WTC11 (cell line): ENCODE measurements at regions not wholly inside any gene's neighbourhood (a gene's known extent, or its start where the extent isn't known, plus 50 kb on each side); places are given as distances from the start of the nearest gene placed in this dataset.

ENCODE experiments used
- ATAC-seq: fragments of 200-7000 bp; cut with Tn5 transposase; 2 replicates; pipeline ENCODE4 v1.10.0; 2021; ENCODE audit warnings: mild to moderate bottlenecking, moderate library complexity
- CTCF ChIA-PET: fragments of 300-600 bp; sonication (Branson Sonifier 250); formaldehyde crosslinking; loops from one replicate; lab custom pipeline; 2021; ENCODE audit warnings: antibody characterized with exemption; lab: Charles Lee
- POLR2A ChIA-PET: fragments of 350-600 bp; sonication (Branson Sonifier 250); formaldehyde crosslinking; loops from one replicate; lab custom pipeline; 2021; ENCODE audit warnings: antibody characterized with exemption; lab: Charles Lee
- DNase-seq: peaks from one replicate; pipeline ENCODE4 v3.0.0; 2021; ENCODE audit warnings: low spot score
- H3K27ac Mint-ChIP-seq: 2 replicates; pipeline ENCODE4 v1.8.0; 2021; ENCODE audit warnings: mixed read lengths
- H3K27me3 Mint-ChIP-seq: 2 replicates; pipeline ENCODE4 v1.8.0; 2021; ENCODE audit warnings: low read depth, mild to moderate bottlenecking, moderate library complexity, mixed read lengths
- H3K36me3 Mint-ChIP-seq: 2 replicates; pipeline ENCODE4 v1.8.0; 2021; ENCODE audit warnings: mixed read lengths
- H3K4me1 Mint-ChIP-seq: 2 replicates; pipeline ENCODE4 v1.8.0; 2022; ENCODE audit warnings: mixed read lengths
- H3K4me3 Mint-ChIP-seq: 2 replicates; pipeline ENCODE4 v1.8.0; 2021; ENCODE audit warnings: mild to moderate bottlenecking, moderate library complexity, mixed read lengths
- H3K9me3 Mint-ChIP-seq: 2 replicates; pipeline ENCODE4 v1.8.0; 2021; ENCODE audit warnings: mixed read lengths
- AFF4 ChIP-seq: sonication (generic); formaldehyde crosslinking; IDR thresholded peaks from 2 replicates; pipeline ENCODE4 v1.8.1; 2023; ENCODE audit warnings: mild to moderate bottlenecking, missing genetic modification reagents, borderline replicate concordance
- CBFB ChIP-seq: sonication (generic); formaldehyde crosslinking; IDR thresholded peaks from 2 replicates; pipeline ENCODE4 v1.8.1; 2022; ENCODE audit warnings: mild to moderate bottlenecking, low read depth, missing genetic modification reagents
- CREB1 ChIP-seq: sonication (generic); formaldehyde crosslinking; IDR thresholded peaks from 2 replicates; pipeline ENCODE4 v1.8.0; 2023; ENCODE audit warnings: mild to moderate bottlenecking, missing genetic modification reagents
- EMX1 ChIP-seq: fragments of 250-450 bp; sonication (Bioruptor Pico); IDR thresholded peaks from 2 replicates; pipeline ENCODE4 v1.8.0; 2021; ENCODE audit warnings: mild to moderate bottlenecking
- ERG ChIP-seq: fragments of 250-450 bp; sonication (Bioruptor Pico); IDR thresholded peaks from 2 replicates; pipeline ENCODE4 v1.8.0; 2021; ENCODE audit warnings: mild to moderate bottlenecking
- ETV6 ChIP-seq: sonication (generic); formaldehyde crosslinking; IDR thresholded peaks from 2 replicates; pipeline ENCODE4 v1.8.1; 2022; ENCODE audit warnings: mild to moderate bottlenecking, missing genetic modification reagents
- FOXP1 ChIP-seq: sonication (generic); formaldehyde crosslinking; IDR thresholded peaks from 2 replicates; pipeline ENCODE4 v1.8.0; 2022; ENCODE audit warnings: missing genetic modification reagents, mild to moderate bottlenecking, moderate library complexity, borderline replicate concordance
- GRHL2 ChIP-seq: fragments of 250-450 bp; sonication (Bioruptor Pico); IDR thresholded peaks from 2 replicates; pipeline ENCODE4 v1.8.0; 2022; ENCODE audit warnings: mild to moderate bottlenecking, moderate library complexity; ENCODE audit not compliant: insufficient replicate concordance, severe bottlenecking
- IRF1 ChIP-seq: sonication (generic); formaldehyde crosslinking; IDR thresholded peaks from 2 replicates; pipeline ENCODE4 v1.8.0; 2023; ENCODE audit warnings: missing genetic modification reagents
- NR3C1 ChIP-seq: sonication (generic); formaldehyde crosslinking; conservative IDR thresholded peaks from 2 replicates; pipeline ENCODE4 v1.8.1; 2023; ENCODE audit warnings: low read depth, mild to moderate bottlenecking, missing genetic modification reagents
- PREB ChIP-seq: sonication (generic); formaldehyde crosslinking; IDR thresholded peaks from 2 replicates; pipeline ENCODE4 v1.8.1; 2022; ENCODE audit warnings: mild to moderate bottlenecking, missing genetic modification reagents, moderate library complexity, borderline replicate concordance
- SMAD3 ChIP-seq: sonication (generic); formaldehyde crosslinking; IDR thresholded peaks from 2 replicates; pipeline ENCODE4 v1.8.0; 2022; ENCODE audit warnings: missing genetic modification reagents, mild to moderate bottlenecking, borderline replicate concordance
- SMAD4 ChIP-seq: sonication (generic); formaldehyde crosslinking; IDR thresholded peaks from 2 replicates; pipeline ENCODE4 v1.8.0; 2022; ENCODE audit warnings: mild to moderate bottlenecking, missing genetic modification reagents
- SOX15 ChIP-seq: fragments of 250-450 bp; sonication (Bioruptor Pico); IDR thresholded peaks from 2 replicates; pipeline ENCODE4 v1.9.0; 2021; ENCODE audit warnings: mild to moderate bottlenecking
- STAT6 ChIP-seq: sonication (generic); formaldehyde crosslinking; conservative IDR thresholded peaks from 2 replicates; pipeline ENCODE4 v1.8.1; 2023; ENCODE audit warnings: mild to moderate bottlenecking, low read depth, missing genetic modification reagents, moderate library complexity
- TCF7 ChIP-seq: sonication (generic); formaldehyde crosslinking; IDR thresholded peaks from 2 replicates; pipeline ENCODE4 v1.8.0; 2022; ENCODE audit warnings: mild to moderate bottlenecking, low read depth, missing genetic modification reagents, moderate library complexity
- TP53 ChIP-seq: sonication (generic); formaldehyde crosslinking; IDR thresholded peaks from 2 replicates; pipeline ENCODE4 v1.8.1; 2023; ENCODE audit warnings: mild to moderate bottlenecking, missing genetic modification reagents
- ZNF121 ChIP-seq: sonication (generic); formaldehyde crosslinking; IDR thresholded peaks from 2 replicates; pipeline ENCODE4 v1.8.0; 2023; ENCODE audit warnings: missing genetic modification reagents
- ZNF219 ChIP-seq: sonication (generic); formaldehyde crosslinking; IDR thresholded peaks from 2 replicates; pipeline ENCODE4 v1.8.0; 2023; ENCODE audit warnings: missing genetic modification reagents, mild to moderate bottlenecking, borderline replicate concordance
- ZNF425 ChIP-seq: fragments of 250-450 bp; sonication (Bioruptor Pico); conservative IDR thresholded peaks from 2 replicates; pipeline ENCODE4 v1.9.0; 2021; ENCODE audit warnings: mild to moderate bottlenecking

GRCh38 chr10:91144961-91145360 is 75.5 kb upstream of the PCGF5 start:
- DNase-seq, result no peak
- ATAC-seq, result no peak
- H3K4me3 Mint-ChIP-seq, result no peak overlapping the region
- POLR2A ChIA-PET, result no interaction called here
- CTCF ChIA-PET, result no interaction called here
- TF ChIP-seq CREB1 (CRISPR knock-in tag) (no peak), FOXP1 (CRISPR knock-in tag) (no peak), CBFB (CRISPR knock-in tag) (no peak), SMAD3 (CRISPR knock-in tag) (no peak), GRHL2 (no peak), AFF4 (CRISPR knock-in tag) (no peak), ZNF219 (CRISPR knock-in tag) (no peak), ERG (CRISPR knock-in tag) (no peak), SMAD4 (CRISPR knock-in tag) (no peak), SOX15 (CRISPR knock-in tag) (no peak), ETV6 (CRISPR knock-in tag) (no peak), STAT6 (CRISPR knock-in tag) (no peak), ZNF425 (CRISPR knock-in tag) (no peak)
- TF ChIP-seq, all 79 proteins: peak for 0
- no peaks in the 10 kb centered on the region for H3K9me3 Mint-ChIP-seq
- no peak overlapping the region for H3K27ac Mint-ChIP-seq
- H3K4me1 Mint-ChIP-seq, result no peaks in the 10 kb centered on the region
- no peaks in the 10 kb centered on the region for H3K36me3 Mint-ChIP-seq
- H3K27me3 Mint-ChIP-seq, result peaks cover 4% of the 10 kb centered on the region

GRCh38 chr10:91146146-91146545 is 74.3 kb upstream of the PCGF5 start:
- TF ChIP-seq TP53, result no peak
- no peak for TF ChIP-seq IRF1
- TF ChIP-seq ZNF121 (CRISPR knock-in tag), result no peak
- TF ChIP-seq TCF7 (CRISPR knock-in tag), result no peak
- no peak for TF ChIP-seq NR3C1 (CRISPR knock-in tag)
- TF ChIP-seq EMX1, result no peak
- no peak for TF ChIP-seq PREB (CRISPR knock-in tag)
- Mint-ChIP-seq H3K4me1 (no peaks in the 10 kb centered on the region), H3K36me3 (no peaks in the 10 kb centered on the region), H3K27ac (no peak overlapping the region), H3K27me3 (peaks cover 4% of the 10 kb centered on the region), H3K9me3 (no peaks in the 10 kb centered on the region), H3K4me3 (no peak overlapping the region)
- no peak for ATAC-seq
- ChIA-PET POLR2A (no interaction called here), CTCF (no interaction called here)
- no peak for DNase-seq
